Heart right ventricle (tissue), 16 donors: ENCODE measurements at regions not wholly inside any gene's neighbourhood (a gene's known extent, or its start where the extent isn't known, plus 50 kb on each side); places are given as distances from the start of the nearest gene placed in this dataset.

Source experiments
- ATAC-seq, 8 donors: fragments of 200-7000 bp; cut with Tn5 transposase; one replicate each; pipeline ENCODE4 v1.9.1; 2020; ENCODE audit warnings: mild to moderate bottlenecking in 8 of 8, moderate library complexity in 8 of 8, moderate number of reproducible peaks in 1 of 8
- DNase-seq, 2 donors: peaks; one replicate each; pipeline ENCODE4 v3.0.0-alpha.2; 2020
- H3K27ac ChIP-seq, 10 donors: fragments of 200-600 bp; sonication (generic) in 2 of 10; one replicate each; pipeline versions ENCODE4 v1.5.0 to v1.8.0; 2020 to 2022; ENCODE audit warnings: mild to moderate bottlenecking in 3 of 10
- H3K27me3 ChIP-seq, 7 donors: fragments of 200-600 bp; one replicate each; pipeline ENCODE4 v1.8.0; 2021 to 2022; ENCODE audit warnings: mild to moderate bottlenecking in 2 of 7
- H3K36me3 ChIP-seq, 9 donors: fragments of 200-600 bp; sonication (generic) in 1 of 9; one replicate each; pipeline versions ENCODE4 v1.5.0 to v1.8.0; 2020 to 2022; ENCODE audit warnings: mild to moderate bottlenecking in 2 of 9
- H3K4me1 ChIP-seq, 9 donors: fragments of 200-600 bp; sonication (generic) in 1 of 9; one replicate each; pipeline versions ENCODE4 v1.5.0 to v1.8.0; 2020 to 2022; ENCODE audit warnings: mild to moderate bottlenecking in 4 of 9
- H3K4me3 ChIP-seq, 10 donors: fragments of 200-600 bp; sonication (generic) in 2 of 10; one replicate each; pipeline versions ENCODE4 v1.5.0 to v1.8.0; 2020 to 2022; ENCODE audit warnings: mild to moderate bottlenecking in 7 of 10, moderate library complexity in 2 of 10
- H3K9me3 ChIP-seq, 11 donors: fragments of 200-600 bp in 10 of 11; sonication (generic) in 2 of 11; one replicate each; pipeline versions ENCODE4 v1.5.0 to v1.8.0; 2013 to 2022; ENCODE audit warnings: mild to moderate bottlenecking in 2 of 11, control low read depth in 1 of 11, moderate library complexity in 1 of 11
- WGBS, 2 donors: extraction: QIAGEN DNeasy Blood & Tissue Kit; methylation state at CpG; one replicate each; pipeline ENCODE4 v1.1.7; 2013; ENCODE audit warnings: inconsistent platforms in 1 of 2; 5-methylcytosine and 5-hydroxymethylcytosine counted together
- intact Hi-C, 10 donors: fragments of 100-400 bp; cut with DNase I; formaldehyde crosslinking; loops; one replicate each; pipeline versions ENCODE4 v1.11.1 to v1.14.2; 2022
- TF ChIP-seq, protein P1 (sequence below), 9 donors: fragments of 200-600 bp; sonication (generic) in 2 of 9; IDR thresholded peaks; one replicate each; pipeline versions ENCODE4 v1.5.0 to v1.8.0; 2021 to 2022; ENCODE audit warnings: antibody characterized with exemption in 9 of 9, mild to moderate bottlenecking in 5 of 9, moderate library complexity in 1 of 9
- donor health status: Arrhythmogenic right ventricular cardiomyopathy.
- donor health status: ischemic (EF 13 %, LVEDD 7.1; RV severe dilation, severe dysfunction).
- donor health status: healthy with polysubstance abuse.
- donor health status: DM: no; HTN: yes; CAD: no.
- donor health status: DM: no; HTN: no; CAD: no.
- donor health status: ischemic (EF 25% LVEDD 6.9; RV normal size, moderate dysfunction).
- donor health status: ischemic (EF 25% LVEDD 5.7; RV mildly dilated, moderate dysfunction).
- donor health status: healthy.
- donor health status: DM: yes; HTN: yes; CAD: no.
- donor health status: Ischemic cardiomyopathy.
- donor health status: ischemic (EF 35%, LVEDD 5.7; RV mildly dilated, moderate dysfunction).
- donor health status: nonischemic (EF 11% LVEDD 7.7; RV severe dilation, severe dysfunction).
- donor health status: DM: yes; HTN: yes; CAD: no.
- donor health status: PGD.
- donor health status: ischemic (EF 29% LVEDD 5.4; RV normal size, mild dysfunction).
- donor health status: nonischemic (EF 23%, LVEDD 6.1; RV moderate dilation, normal function).

- WGBS, 2 donors, result 65% methylated on average over 2 of the region's 2 CpGs
- Histone ChIP-seq H3K27me3 (peaks cover 0 to 36% (median 7%) of the 10 kb centered on the region in 7 donors), H3K4me1 (no peaks in the 10 kb centered on the region), H3K9me3 (no peaks in the 10 kb centered on the region), H3K27ac (no peak overlapping the region), H3K36me3 (no peaks in the 10 kb centered on the region), H3K4me3 (no peak overlapping the region)
- ATAC-seq (no peak), DNase-seq (no peak)
- intact Hi-C loops, result no loop called here
- TF ChIP-seq, protein P1, sequence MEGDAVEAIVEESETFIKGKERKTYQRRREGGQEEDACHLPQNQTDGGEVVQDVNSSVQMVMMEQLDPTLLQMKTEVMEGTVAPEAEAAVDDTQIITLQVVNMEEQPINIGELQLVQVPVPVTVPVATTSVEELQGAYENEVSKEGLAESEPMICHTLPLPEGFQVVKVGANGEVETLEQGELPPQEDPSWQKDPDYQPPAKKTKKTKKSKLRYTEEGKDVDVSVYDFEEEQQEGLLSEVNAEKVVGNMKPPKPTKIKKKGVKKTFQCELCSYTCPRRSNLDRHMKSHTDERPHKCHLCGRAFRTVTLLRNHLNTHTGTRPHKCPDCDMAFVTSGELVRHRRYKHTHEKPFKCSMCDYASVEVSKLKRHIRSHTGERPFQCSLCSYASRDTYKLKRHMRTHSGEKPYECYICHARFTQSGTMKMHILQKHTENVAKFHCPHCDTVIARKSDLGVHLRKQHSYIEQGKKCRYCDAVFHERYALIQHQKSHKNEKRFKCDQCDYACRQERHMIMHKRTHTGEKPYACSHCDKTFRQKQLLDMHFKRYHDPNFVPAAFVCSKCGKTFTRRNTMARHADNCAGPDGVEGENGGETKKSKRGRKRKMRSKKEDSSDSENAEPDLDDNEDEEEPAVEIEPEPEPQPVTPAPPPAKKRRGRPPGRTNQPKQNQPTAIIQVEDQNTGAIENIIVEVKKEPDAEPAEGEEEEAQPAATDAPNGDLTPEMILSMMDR (IDR thresholded peaks at IDR 0.05), result no peak
These were observed 75.1 kb downstream of the FOXB1 start for GRCh38 chr15:60079210-60079609.

DNA sequence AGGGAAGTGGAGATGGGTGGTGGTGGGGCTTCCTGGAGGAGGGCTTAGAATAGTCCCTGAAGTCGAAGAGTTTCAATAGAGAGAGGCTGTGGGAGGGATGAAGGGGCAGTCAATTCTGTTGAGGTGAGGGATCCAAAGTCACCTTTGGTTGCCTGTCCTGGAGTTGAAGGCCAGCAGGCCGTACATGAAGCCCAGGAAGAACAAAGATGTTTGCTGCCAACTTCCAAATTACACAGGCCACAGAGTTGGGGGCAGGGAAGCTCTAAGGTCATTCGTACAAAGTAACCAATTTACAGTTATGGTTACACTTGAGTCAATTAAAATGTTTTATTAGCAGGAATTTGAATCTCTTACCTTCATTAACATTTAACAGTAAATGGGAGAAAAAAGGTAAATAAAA, 77.9 kb downstream of the FOXB1 start:
- H3K27ac ChIP-seq, result no peak overlapping the region
- H3K4me1 ChIP-seq, result no peaks in the 10 kb centered on the region
- DNase-seq (no peak), ATAC-seq (no peak)
- H3K36me3 ChIP-seq, result no peaks in the 10 kb centered on the region
- 79 to 81% methylated on average over 3 of the region's 3 CpGs for WGBS, 2 donors
- no peak overlapping the region for H3K4me3 ChIP-seq
- TF ChIP-seq, protein P1 (IDR thresholded peaks at IDR 0.05), result no peak
- H3K9me3 ChIP-seq, result no peaks in the 10 kb centered on the region
- intact Hi-C loops, result no loop called here
- H3K27me3 ChIP-seq, result peaks cover 0 to 28% (median 7%) of the 10 kb centered on the region in 7 donors

DNA sequence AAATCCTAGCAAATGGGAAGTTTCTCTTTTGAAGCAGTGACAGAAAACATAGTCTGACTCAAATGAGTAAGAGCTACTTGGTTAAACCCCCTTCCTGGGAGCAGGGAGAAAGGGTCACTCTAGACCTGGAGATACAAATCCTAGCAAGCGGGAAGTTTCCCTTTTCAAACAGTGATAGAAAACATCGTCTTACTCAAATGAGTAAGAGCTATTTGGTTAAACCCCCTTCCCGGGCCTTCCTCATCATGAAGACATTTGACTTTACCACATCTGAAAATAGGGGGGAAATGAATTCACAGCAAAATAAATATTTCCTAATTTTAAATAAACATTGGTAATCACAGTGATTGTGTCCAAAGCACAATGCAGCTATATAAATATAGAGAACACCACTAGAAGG, 79.2 kb downstream of the FOXB1 start:
- H3K27ac ChIP-seq, result no peak overlapping the region
- ATAC-seq (no peak), DNase-seq (no peak)
- H3K9me3 ChIP-seq, result no peaks in the 10 kb centered on the region
- no peaks in the 10 kb centered on the region for H3K36me3 ChIP-seq
- intact Hi-C loops, result no loop called here
- 88 to 90% methylated on average over 3 of the region's 3 CpGs for WGBS, 2 donors
- TF ChIP-seq, protein P1 (IDR thresholded peaks at IDR 0.05), result no peak
- H3K27me3 ChIP-seq, result peaks cover 0 to 25% (median 7%) of the 10 kb centered on the region in 7 donors
- H3K4me1 ChIP-seq, result no peaks in the 10 kb centered on the region
- H3K4me3 ChIP-seq, result no peak overlapping the region

DNA sequence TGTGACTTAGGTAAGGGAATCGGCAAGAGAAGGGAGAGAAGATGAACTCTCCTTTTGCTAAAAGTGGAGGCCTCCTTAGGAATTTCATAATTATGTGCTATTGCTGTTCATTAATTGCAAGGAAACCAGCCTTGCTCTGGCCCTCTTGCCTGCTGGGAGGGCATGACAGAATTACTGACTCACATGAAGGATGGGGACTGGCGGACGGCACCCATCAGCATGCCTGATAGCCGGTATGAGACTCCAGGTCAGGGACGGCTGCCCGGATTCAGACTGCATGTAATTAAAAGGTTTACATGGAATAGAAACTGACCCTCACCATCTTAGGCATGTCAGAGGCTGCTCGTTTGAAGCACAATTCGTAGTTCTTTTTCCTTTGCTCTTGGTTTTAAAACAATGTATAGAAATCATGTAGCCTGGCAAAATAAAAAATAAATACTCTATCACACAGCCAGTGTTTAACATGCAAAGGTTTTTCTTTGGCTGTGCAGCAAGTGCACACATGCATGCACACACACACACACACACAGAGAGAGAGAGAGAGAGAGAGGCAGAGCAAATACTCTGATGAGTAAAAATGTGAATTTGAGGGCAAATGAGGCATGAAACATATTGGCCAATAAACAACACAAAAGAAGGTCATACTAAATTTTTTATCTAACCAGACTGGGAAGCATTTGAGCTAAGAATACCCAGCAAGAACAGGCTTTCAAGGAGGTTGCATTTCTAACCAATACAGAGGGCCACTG, 82.7 kb downstream of the FOXB1 start:
- Histone ChIP-seq H3K4me3 (no peak overlapping the region), H3K27me3 (peaks cover 0 to 32% (median 6%) of the 10 kb centered on the region in 7 donors), H3K27ac (no peak overlapping the region), H3K36me3 (no peaks in the 10 kb centered on the region), H3K4me1 (no peaks in the 10 kb centered on the region), H3K9me3 (no peaks in the 10 kb centered on the region)
- WGBS, 2 donors, result 73 to 79% methylated on average over 8 of the region's 8 CpGs
- intact Hi-C loops, result loop anchor here in 1 of 10 donors (5.0 kb wide), 1 partner anchor 50 kb away; no protein-coding TSS in a partner anchor
- ATAC-seq, result no peak
- no peak for DNase-seq
- TF ChIP-seq, protein P1 (IDR thresholded peaks at IDR 0.05), result no peak
